ENCODE measurements at regions not wholly inside any gene's neighbourhood (a gene's known extent, or its start where the extent isn't known, plus 50 kb on each side); places are given as distances from the start of the nearest gene placed in this dataset.

DNA sequence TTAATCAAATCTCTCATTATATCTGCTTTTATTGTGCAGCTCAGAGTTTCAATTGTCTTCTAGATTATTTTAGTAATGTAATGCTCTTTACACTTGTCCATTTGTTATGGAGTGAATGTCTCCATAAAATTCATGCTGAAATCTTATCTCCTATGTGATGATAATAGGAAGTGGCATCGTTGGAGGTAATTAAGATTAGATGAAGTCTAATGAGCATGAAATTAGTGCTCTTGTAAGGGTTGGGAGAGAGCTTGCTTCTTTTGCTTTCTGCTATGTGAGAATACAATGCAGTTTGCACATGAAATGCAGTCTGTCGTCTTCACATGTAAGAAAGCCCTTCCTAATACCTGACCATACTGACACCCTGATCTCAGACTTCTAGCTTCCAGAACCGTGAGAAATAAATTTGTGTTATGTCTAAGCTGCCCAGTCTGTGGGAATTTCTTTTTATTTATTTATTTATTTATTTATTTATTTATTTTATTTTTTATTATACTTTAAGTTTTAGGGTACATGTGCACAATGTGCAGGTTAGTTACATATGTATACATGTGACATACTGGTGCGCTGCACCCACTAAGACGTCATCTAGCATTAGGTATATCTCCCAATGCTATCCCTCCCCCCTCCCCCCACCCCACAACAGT lies 1399.2 kb upstream of the CDH6 start:
- TF ChIP-seq, protein P1, sequence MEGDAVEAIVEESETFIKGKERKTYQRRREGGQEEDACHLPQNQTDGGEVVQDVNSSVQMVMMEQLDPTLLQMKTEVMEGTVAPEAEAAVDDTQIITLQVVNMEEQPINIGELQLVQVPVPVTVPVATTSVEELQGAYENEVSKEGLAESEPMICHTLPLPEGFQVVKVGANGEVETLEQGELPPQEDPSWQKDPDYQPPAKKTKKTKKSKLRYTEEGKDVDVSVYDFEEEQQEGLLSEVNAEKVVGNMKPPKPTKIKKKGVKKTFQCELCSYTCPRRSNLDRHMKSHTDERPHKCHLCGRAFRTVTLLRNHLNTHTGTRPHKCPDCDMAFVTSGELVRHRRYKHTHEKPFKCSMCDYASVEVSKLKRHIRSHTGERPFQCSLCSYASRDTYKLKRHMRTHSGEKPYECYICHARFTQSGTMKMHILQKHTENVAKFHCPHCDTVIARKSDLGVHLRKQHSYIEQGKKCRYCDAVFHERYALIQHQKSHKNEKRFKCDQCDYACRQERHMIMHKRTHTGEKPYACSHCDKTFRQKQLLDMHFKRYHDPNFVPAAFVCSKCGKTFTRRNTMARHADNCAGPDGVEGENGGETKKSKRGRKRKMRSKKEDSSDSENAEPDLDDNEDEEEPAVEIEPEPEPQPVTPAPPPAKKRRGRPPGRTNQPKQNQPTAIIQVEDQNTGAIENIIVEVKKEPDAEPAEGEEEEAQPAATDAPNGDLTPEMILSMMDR (IDR thresholded peaks at IDR 0.05) = no peak
- no peak for TF ChIP-seq POLR2A (IDR thresholded peaks at IDR 0.05)

Data from Peyer's patch (tissue), 4 donors.